ENCODE measurements at regions not wholly inside any gene's neighbourhood (a gene's known extent, or its start where the extent isn't known, plus 50 kb on each side); places are given as distances from the start of the nearest gene placed in this dataset.

- no peak overlapping the region for H3K4me3 ChIP-seq (ENCODE audit: control insufficient read depth, low read depth, low read length)
- no peak for TF ChIP-seq CTCF (IDR thresholded peaks at IDR 0.05; ENCODE audit: control insufficient read depth, insufficient read depth, low read depth, low read length, missing control alignments)
- DNase-seq (ENCODE audit: low read depth): no peak
Measured at GRCh38 chr12:66024949-66025348, 105.6 kb downstream of the LLPH start.

DNA sequence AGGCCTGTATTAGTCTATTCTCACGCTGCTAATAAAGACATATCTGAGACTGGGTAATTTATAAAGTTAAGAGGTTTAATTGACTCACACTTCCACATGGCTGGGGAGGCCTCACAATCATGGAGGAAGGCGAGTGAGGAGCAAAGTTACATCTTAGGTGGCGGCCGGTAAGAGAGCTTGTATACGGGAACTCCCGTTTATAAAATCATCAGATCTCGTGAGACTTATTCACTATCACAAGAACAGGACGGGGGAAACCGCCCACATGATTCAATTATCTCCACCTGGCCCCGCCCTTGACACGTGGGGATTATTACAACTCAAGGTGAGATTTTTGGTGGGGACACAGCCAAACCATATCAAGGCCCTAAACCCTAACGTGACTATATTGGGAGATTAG, 110.1 kb downstream of the LLPH start:
- DNase-seq (ENCODE audit: low read depth): no peak
- no peak for TF ChIP-seq CTCF (IDR thresholded peaks at IDR 0.05; ENCODE audit: control insufficient read depth, insufficient read depth, low read depth, low read length, missing control alignments)
- no peak overlapping the region for H3K4me3 ChIP-seq (ENCODE audit: control insufficient read depth, low read depth, low read length)

- H3K4me3 ChIP-seq (ENCODE audit: control insufficient read depth, low read depth, low read length): no peak overlapping the region
- no peak for DNase-seq (ENCODE audit: low read depth)
- TF ChIP-seq CTCF (IDR thresholded peaks at IDR 0.05; ENCODE audit: control insufficient read depth, insufficient read depth, low read depth, low read length, missing control alignments): no peak
Measured at GRCh38 chr12:66017736-66018135, 112.8 kb downstream of the LLPH start.
